ENCODE measurements at regions not wholly inside any gene's neighbourhood (a gene's known extent, or its start where the extent isn't known, plus 50 kb on each side); places are given as distances from the start of the nearest gene placed in this dataset.

DNA sequence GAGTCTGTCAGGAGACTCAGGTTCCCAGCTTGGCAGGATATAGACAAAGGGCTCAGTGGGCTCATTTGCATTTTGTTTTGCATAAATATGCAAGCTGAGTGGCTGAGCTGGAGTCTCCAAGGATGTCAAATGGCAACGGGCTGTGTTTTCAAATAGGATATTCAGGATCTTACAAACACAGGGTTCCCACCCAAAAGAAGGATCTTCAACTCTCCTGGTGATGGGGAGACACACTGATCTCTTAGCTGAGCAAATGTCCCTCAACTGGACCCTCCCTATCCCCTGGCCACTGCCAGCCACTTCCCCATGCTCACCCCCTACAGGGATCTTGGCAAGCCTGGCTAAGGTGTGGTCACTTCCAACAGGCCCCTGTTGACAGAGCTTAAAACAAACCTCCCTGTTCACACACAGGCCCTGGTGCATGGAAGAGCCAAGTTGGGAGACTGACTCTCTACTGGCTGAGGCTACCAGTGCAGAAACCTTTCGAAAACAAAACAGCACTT, 61.6 kb downstream of the SOX9 start:
- no peak for TF ChIP-seq POLR2A (IDR thresholded peaks at IDR 0.05)
- TF ChIP-seq, protein P1, sequence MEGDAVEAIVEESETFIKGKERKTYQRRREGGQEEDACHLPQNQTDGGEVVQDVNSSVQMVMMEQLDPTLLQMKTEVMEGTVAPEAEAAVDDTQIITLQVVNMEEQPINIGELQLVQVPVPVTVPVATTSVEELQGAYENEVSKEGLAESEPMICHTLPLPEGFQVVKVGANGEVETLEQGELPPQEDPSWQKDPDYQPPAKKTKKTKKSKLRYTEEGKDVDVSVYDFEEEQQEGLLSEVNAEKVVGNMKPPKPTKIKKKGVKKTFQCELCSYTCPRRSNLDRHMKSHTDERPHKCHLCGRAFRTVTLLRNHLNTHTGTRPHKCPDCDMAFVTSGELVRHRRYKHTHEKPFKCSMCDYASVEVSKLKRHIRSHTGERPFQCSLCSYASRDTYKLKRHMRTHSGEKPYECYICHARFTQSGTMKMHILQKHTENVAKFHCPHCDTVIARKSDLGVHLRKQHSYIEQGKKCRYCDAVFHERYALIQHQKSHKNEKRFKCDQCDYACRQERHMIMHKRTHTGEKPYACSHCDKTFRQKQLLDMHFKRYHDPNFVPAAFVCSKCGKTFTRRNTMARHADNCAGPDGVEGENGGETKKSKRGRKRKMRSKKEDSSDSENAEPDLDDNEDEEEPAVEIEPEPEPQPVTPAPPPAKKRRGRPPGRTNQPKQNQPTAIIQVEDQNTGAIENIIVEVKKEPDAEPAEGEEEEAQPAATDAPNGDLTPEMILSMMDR (IDR thresholded peaks at IDR 0.05), result no peak
- intact Hi-C loops (cut with DNase I), result no loop called here
- Histone ChIP-seq H3K27ac (no peak overlapping the region), H3K9me3 (replicated peaks in 1 of 3) (no peaks in the 10 kb centered on the region), H3K4me1 (replicated peaks in 1 of 2) (no peaks in the 10 kb centered on the region), H3K36me3 (replicated peaks in 1 of 2) (no peaks in the 10 kb centered on the region), H3K27me3 (no peaks in the 10 kb centered on the region), H3K4me3 (no peak overlapping the region)
- no peak for DNase-seq
- WGBS, 4 donors, result 32 to 63% (median 51%) methylated on average over 2 of the region's 2 CpGs

DNA sequence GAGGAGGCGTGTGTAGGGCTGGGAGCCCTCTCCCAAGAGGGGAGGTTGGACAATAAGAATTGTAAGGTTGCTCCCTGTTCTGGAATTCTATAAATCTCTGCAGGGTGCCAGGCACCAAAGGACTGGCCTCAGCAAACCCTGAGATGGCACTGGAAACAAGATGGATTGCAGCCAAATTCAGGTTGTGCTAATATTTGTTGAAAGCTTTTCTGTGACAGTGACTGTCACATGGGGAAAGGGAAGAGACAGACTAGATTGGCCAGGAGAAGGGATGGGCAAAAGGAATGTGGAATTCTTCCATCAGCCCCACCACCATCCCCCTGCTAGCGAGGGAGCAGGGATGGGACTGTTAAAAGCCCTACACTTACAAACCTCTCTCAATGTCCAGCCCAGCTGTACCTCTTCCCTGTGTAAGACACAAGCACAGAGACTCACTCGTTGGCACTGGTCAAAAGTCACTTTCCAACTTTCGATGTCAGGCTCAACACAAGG, 62.4 kb downstream of the SOX9 start:
- H3K36me3 ChIP-seq (replicated peaks in 1 of 2), result no peaks in the 10 kb centered on the region
- TF ChIP-seq POLR2A (IDR thresholded peaks at IDR 0.05), result no peak
- TF ChIP-seq, protein P1 (IDR thresholded peaks at IDR 0.05), result no peak
- no peak overlapping the region for H3K27ac ChIP-seq
- no peaks in the 10 kb centered on the region for H3K4me1 ChIP-seq (replicated peaks in 1 of 2)
- no peaks in the 10 kb centered on the region for H3K9me3 ChIP-seq (replicated peaks in 1 of 3)
- H3K27me3 ChIP-seq, result no peaks in the 10 kb centered on the region
- 79 to 92% (median 89%) methylated on average over 4 of the region's 4 CpGs for WGBS, 4 donors
- intact Hi-C loops (cut with DNase I), result no loop called here
- no peak for DNase-seq
- H3K4me3 ChIP-seq, result no peak overlapping the region

DNA sequence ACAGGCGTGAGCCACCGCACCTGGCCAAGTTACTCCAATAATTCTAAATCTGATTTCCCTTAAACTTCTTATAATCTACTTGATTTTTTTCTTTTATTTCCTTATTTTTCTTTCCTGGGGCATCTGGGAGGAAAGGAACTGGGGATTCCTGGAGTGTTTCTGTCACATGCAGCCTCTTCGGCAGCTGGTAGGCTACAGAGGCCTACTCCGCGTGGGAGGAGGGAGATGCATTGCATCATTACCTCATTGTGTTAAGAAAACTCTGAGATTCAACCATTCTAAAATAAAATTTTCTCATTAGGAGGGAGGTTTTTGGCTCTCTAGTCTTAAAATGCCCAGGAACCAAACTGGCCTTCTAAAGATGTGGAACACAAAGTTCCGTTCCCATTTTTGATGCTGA, 64.0 kb downstream of the SOX9 start:
- 75 to 82% (median 80%) methylated on average over 6 of the region's 6 CpGs for WGBS, 4 donors
- H3K36me3 ChIP-seq (replicated peaks in 1 of 2), result no peaks in the 10 kb centered on the region
- H3K27me3 ChIP-seq, result no peaks in the 10 kb centered on the region
- TF ChIP-seq, protein P1 (IDR thresholded peaks at IDR 0.05), result no peak
- no peak for TF ChIP-seq POLR2A (IDR thresholded peaks at IDR 0.05)
- no peak overlapping the region for H3K27ac ChIP-seq
- H3K9me3 ChIP-seq (replicated peaks in 1 of 3), result no peaks in the 10 kb centered on the region
- intact Hi-C loops (cut with DNase I), result no loop called here
- no peak overlapping the region for H3K4me3 ChIP-seq
- DNase-seq, result no peak
- no peaks in the 10 kb centered on the region for H3K4me1 ChIP-seq (replicated peaks in 1 of 2)

DNA sequence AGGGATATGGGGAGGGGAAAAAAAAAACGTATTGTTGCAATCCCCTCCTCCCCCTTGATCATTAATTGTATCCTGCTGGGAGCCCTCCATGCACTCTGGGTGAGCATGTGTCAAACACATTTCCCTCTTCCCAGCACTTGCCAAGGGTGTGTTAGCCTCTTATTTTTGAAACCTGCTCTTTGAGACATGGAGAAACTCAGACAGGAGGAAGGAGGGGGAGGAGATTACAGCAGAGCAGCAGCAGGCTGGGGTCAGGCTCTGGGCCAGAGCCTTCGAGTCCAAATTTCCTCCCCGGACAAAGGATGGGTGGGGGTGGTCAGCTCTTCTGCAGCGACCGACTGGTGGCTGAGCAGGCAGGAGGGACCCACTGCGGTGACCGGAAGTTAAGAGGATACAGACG, 64.7 kb downstream of the SOX9 start:
- WGBS, 4 donors, result 39 to 53% (median 44%) methylated on average over 8 of the region's 8 CpGs
- no peak for DNase-seq
- Histone ChIP-seq H3K4me1 (replicated peaks in 1 of 2) (no peaks in the 10 kb centered on the region), H3K27me3 (no peaks in the 10 kb centered on the region), H3K27ac (no peak overlapping the region), H3K4me3 (no peak overlapping the region), H3K9me3 (replicated peaks in 1 of 3) (no peaks in the 10 kb centered on the region), H3K36me3 (replicated peaks in 1 of 2) (no peaks in the 10 kb centered on the region)
- intact Hi-C loops (cut with DNase I), result no loop called here
- no peak for TF ChIP-seq POLR2A (IDR thresholded peaks at IDR 0.05)
- TF ChIP-seq, protein P1 (IDR thresholded peaks at IDR 0.05), result no peak
